ENCODE measurements at regions not wholly inside any gene's neighbourhood (a gene's known extent, or its start where the extent isn't known, plus 50 kb on each side); places are given as distances from the start of the nearest gene placed in this dataset.
"Not testable (repeated sequence)": the region's sequence is repeated elsewhere in the genome, so short reads cannot be mapped to it uniquely, and the experiment has no call there.

DNA sequence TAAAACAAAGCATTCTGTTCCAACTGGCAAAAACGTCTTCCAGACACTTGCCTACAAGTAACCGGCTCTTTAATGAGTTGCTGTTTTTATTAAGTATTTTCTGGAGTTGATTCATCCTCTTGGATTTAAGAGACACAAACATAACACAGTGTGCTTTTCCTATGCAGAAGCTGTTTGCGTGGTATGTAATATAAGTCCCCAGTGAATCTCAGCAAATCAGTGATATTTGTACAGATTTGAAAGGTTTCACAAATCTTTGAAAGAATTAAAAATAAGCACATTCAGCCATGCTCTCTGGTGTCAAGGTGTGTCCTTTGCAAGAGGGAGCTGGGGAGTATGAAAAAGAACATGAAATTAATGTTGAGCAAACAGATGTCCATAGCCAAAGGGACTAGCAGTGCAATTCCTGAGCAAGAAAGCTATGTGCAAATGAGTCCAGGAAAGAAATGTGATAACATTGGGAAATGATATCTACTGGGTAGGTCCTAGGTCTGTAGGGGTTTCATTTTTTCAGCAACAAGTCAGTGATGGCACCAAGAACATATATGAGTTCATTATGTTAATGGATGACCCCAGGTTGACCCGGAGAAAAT lies 170.1 kb upstream of the PHACTR1 start:
- no peak for DNase-seq (ENCODE audit: low spot score)

- no peak for DNase-seq (ENCODE audit: low spot score)
These were observed 168.0 kb upstream of the PHACTR1 start for GRCh38 chr6:12548526-12548925.

- DNase-seq (ENCODE audit: low spot score), result not testable (repeated sequence)
These were observed 167.1 kb upstream of the PHACTR1 start for GRCh38 chr6:12549445-12549844.

DNA sequence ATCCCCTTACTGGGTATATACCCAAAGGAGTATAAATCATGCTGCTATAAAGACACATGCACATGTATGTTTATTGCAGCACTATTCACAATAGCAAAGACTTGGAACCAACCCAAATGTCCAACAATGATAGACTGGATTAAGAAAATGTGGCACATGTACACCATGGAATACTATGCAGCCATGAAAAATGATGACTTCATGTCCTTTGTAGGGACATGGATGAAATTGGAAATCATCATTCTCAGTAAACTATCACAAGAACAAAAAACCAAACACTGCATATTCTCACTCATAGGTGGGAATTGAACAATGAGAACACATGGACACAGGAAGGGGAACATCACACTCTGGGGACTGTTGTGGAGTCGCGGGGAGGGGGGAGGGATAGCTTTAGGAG lies 161.7 kb upstream of the PHACTR1 start:
- not testable (repeated sequence) for DNase-seq (ENCODE audit: low spot score)

GRCh38 chr6:12555267-12555666 lies 161.3 kb upstream of the PHACTR1 start:
- DNase-seq (ENCODE audit: low spot score), result no peak

GRCh38 chr6:12555781-12556180 lies 160.8 kb upstream of the PHACTR1 start:
- DNase-seq (ENCODE audit: low spot score), result no peak

GRCh38 chr6:12557765-12558164 lies 158.8 kb upstream of the PHACTR1 start:
- DNase-seq (ENCODE audit: low spot score), result no peak

DNA sequence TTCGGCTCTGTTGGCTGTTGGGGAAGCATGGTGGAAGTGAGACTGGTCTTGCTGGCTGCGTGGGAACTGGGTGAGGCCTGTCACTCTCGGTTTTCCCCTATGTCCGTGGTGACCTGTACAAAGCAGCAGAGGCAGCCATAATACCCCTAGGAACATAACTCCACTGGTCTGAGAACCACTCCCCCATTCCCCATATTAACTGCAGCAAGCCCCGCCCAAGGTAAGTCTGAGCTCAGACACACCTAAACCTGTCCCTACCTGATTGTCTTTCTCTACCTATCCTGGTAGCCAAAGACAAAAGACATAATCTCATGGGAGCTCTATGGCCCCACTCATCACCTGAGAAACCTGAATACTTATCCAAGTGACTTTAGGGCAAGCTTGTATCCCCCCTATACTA lies 156.3 kb upstream of the PHACTR1 start:
- DNase-seq (ENCODE audit: low spot score), result no peak

DNA sequence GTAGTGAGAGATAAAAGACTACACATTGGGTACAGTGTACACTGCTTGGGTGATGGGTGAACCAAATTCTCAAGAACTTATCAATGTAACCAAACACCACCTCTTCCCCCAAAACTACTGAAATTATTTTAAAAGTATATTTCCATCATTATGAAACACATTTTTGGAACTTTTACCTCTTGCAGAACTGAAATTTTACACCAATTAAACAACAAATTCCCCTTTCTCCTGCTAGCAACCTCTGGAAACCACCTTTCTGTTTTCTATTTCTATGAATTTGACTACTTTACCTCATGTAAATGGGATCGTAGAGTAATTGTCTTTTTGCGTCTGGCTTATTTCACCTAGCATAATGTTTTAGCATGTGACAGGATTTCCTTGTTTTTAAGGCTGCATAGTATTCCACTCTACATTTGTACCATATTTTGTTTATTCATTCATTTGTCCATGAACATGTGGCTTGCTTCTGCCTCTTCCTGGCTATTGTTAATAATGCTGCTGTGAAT lies 149.9 kb upstream of the PHACTR1 start:
- DNase-seq (ENCODE audit: low spot score), result no peak

DNA sequence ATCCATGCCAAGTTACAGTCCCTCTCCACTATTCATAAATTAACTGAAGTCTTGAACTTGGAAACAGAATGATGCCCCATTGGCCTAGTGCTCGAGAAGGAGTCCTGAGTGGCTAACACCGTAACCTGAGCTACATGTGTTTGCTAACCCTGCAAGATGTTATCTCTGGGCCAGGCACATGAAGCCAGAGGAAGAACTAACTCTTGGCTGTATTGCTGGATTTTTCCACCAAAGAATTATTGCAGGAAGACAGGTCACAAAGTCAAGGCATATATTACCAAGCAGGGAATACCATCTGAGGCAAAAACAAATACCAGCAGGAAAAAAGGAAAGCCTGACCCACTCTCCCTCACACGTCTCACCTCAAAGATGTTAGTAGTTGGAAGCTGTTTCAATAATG lies 148.9 kb upstream of the PHACTR1 start:
- DNase-seq (ENCODE audit: low spot score), result no peak

GRCh38 chr6:12569646-12570045 lies 146.9 kb upstream of the PHACTR1 start:
- DNase-seq (ENCODE audit: low spot score), result no peak

GRCh38 chr6:12570461-12571030 lies 146.0 kb upstream of the PHACTR1 start:
- no peak for DNase-seq (ENCODE audit: low spot score)

- DNase-seq (ENCODE audit: low spot score), result no peak
These were observed 143.4 kb upstream of the PHACTR1 start for GRCh38 chr6:12572896-12573827.

DNA sequence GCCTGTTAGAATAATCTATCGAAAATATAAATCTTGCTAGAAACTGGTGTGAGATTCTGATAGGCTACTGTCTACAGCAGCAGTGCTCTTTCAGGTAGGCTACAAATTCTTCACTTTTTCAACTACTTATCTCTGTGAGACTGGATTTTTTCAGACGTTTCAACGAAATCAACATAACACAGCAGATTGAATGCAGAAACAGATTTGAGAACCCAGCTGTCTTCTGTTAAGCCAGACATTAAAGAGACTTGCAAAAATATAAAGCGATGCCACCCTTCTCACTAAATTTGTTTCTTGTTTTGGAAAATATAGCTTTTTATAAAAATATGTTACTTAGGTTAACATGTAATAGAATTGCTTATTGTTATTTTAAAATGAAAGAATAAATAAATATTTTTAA lies 140.6 kb upstream of the PHACTR1 start:
- no peak for DNase-seq (ENCODE audit: low spot score)

GRCh38 chr6:12576389-12576788 lies 140.2 kb upstream of the PHACTR1 start:
- DNase-seq (ENCODE audit: low spot score), result no peak

GRCh38 chr6:12577124-12577850 lies 139.3 kb upstream of the PHACTR1 start:
- DNase-seq (ENCODE audit: low spot score), result no peak

GRCh38 chr6:12578097-12578496 lies 138.5 kb upstream of the PHACTR1 start:
- DNase-seq (ENCODE audit: low spot score), result no peak

GRCh38 chr6:12578751-12579150 lies 137.8 kb upstream of the PHACTR1 start:
- DNase-seq (ENCODE audit: low spot score), result no peak

DNA sequence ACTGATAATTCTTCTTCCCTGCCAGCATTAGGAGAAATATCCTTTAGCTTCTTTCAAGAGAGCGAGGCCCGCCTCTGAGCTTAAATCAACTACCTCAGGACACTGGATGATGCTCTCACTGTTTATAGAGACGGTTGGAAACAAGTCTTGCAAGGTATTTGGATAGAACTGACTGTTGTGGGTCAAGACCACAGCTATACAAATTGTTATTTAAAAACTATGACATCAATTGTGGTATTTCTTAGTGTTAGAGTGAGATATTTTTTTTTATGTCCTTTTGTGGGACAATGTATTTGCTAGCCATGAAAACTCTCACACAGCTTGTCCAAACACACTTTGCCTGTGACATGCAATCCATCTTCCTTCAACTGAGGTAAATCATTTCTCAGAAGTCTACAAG lies 136.3 kb upstream of the PHACTR1 start:
- no peak for DNase-seq (ENCODE audit: low spot score)

DNA sequence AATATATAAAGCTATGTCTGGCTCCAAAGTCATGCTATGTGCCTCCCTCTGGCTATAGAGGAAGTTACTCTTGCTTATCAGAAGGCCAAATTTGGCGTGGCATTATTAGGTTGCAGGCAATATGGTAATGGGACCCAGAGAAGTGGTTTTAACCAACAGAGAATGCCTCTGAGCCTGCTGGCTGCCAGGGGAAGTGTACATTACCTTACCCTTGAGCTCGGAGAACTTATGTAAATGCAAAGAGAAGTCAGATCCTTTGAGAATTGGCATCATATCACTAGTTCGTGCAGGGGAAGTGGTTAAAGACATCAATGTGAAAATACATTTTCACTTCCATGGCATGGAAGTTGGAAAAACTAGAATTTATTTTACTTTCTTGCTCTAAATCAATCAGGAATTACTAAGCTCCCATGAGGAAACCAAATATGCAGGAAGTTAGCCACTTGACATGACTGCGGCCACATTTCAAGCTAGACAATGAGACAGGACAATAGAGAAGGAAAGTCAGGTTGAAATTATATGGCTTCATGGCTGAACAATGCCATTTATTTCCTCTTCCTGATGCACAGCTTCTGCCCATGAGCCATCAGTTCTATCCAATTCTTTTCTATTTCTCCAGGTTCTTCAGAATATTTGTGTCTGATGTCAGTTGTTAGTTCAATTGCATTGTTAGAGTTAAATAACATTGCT lies 134.0 kb upstream of the PHACTR1 start:
- no peak for DNase-seq (ENCODE audit: low spot score)

GRCh38 chr6:12584631-12585405 lies 131.7 kb upstream of the PHACTR1 start:
- DNase-seq (ENCODE audit: low spot score), result no peak

All from activated CD4-positive, alpha-beta T cell treated with anti-CD3 and anti-CD28 coated beads, Interleukin-2, Interleukin-4, amounts not matched to agents 100 ng/mL and 50 ng/mL, durations not matched to agents 16 hours and 8 hours (primary cell).